GM23338 (cell line): ENCODE measurements at regions not wholly inside any gene's neighbourhood (a gene's known extent, or its start where the extent isn't known, plus 50 kb on each side); places are given as distances from the start of the nearest gene placed in this dataset.

ENCODE experiments used
- CREB1 ChIP-seq: fragments of 250-450 bp; sonication (Bioruptor Pico); IDR thresholded peaks from 2 replicates; pipeline ENCODE4 v1.5.0; 2020; ENCODE audit warnings: low read depth, mild to moderate bottlenecking, moderate library complexity
- EZH2 ChIP-seq: fragments of 200-600 bp; sonication (generic); IDR thresholded peaks from one replicate; pipeline ENCODE4 v1.8.0; 2017; ENCODE audit warnings: antibody characterized with exemption, mild to moderate bottlenecking, low read depth; ENCODE audit not compliant: unreplicated experiment
- EZH2phosphoT487 ChIP-seq: fragments of 200-600 bp; sonication (generic); IDR thresholded peaks from one replicate; pipeline ENCODE4 v1.8.1; 2018; ENCODE audit warnings: antibody characterized with exemption; ENCODE audit not compliant: unreplicated experiment
- NANOG ChIP-seq: IDR thresholded peaks from 2 replicates; pipeline ENCODE4 v1.6.1; 2016; ENCODE audit warnings: antibody characterized with exemption, borderline replicate concordance
- POLR2AphosphoS5 ChIP-seq: IDR thresholded peaks from 2 replicates; pipeline ENCODE4 v1.6.1; 2016; ENCODE audit warnings: antibody characterized with exemption, low read depth
- STAT1 ChIP-seq: IDR thresholded peaks from one replicate; pipeline ENCODE4 v1.6.1; 2016; ENCODE audit warnings: antibody characterized with exemption; ENCODE audit not compliant: unreplicated experiment
- TF ChIP-seq, protein P1 (sequence below), 2 experiments: fragments of 200-600 bp in 1 of 2; sonication (generic) in 1 of 2; conservative IDR thresholded peaks; 2 replicates each; pipeline versions ENCODE4 v1.5.1 to v1.6.1; 2016 to 2017; ENCODE audit warnings: antibody characterized with exemption in 2 of 2, low read depth in 2 of 2, mild to moderate bottlenecking in 2 of 2, moderate library complexity in 1 of 2
- TF ChIP-seq, protein P2 (sequence below): IDR thresholded peaks from one replicate; pipeline ENCODE4 v1.6.1; 2018; ENCODE audit warnings: antibody characterized with exemption; ENCODE audit not compliant: unreplicated experiment

DNA sequence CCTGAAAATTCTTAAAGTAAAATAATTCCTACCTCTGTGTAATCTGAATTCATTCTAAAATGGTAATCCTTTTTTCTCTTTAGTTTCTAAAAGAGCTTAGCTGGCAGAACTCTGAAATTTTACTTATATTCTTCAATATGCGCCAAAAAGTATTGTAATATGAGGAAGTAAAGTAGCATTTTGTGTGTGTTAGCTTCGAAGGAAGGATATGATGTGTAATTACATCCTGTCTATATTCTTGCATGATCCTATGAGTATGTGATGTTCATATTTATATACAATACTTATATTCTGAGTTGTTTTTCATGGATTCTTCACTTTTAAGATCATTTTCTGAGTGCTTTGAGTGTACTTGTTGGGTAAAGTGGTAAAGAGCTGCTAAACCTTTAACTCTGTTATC, 402.9 kb upstream of the PKDCC start:
- TF ChIP-seq, protein P1, sequence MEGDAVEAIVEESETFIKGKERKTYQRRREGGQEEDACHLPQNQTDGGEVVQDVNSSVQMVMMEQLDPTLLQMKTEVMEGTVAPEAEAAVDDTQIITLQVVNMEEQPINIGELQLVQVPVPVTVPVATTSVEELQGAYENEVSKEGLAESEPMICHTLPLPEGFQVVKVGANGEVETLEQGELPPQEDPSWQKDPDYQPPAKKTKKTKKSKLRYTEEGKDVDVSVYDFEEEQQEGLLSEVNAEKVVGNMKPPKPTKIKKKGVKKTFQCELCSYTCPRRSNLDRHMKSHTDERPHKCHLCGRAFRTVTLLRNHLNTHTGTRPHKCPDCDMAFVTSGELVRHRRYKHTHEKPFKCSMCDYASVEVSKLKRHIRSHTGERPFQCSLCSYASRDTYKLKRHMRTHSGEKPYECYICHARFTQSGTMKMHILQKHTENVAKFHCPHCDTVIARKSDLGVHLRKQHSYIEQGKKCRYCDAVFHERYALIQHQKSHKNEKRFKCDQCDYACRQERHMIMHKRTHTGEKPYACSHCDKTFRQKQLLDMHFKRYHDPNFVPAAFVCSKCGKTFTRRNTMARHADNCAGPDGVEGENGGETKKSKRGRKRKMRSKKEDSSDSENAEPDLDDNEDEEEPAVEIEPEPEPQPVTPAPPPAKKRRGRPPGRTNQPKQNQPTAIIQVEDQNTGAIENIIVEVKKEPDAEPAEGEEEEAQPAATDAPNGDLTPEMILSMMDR (conservative IDR thresholded peaks at IDR 0.05; ENCODE audit: low read depth in 2 of 2) = no peak
- TF ChIP-seq, protein P2, sequence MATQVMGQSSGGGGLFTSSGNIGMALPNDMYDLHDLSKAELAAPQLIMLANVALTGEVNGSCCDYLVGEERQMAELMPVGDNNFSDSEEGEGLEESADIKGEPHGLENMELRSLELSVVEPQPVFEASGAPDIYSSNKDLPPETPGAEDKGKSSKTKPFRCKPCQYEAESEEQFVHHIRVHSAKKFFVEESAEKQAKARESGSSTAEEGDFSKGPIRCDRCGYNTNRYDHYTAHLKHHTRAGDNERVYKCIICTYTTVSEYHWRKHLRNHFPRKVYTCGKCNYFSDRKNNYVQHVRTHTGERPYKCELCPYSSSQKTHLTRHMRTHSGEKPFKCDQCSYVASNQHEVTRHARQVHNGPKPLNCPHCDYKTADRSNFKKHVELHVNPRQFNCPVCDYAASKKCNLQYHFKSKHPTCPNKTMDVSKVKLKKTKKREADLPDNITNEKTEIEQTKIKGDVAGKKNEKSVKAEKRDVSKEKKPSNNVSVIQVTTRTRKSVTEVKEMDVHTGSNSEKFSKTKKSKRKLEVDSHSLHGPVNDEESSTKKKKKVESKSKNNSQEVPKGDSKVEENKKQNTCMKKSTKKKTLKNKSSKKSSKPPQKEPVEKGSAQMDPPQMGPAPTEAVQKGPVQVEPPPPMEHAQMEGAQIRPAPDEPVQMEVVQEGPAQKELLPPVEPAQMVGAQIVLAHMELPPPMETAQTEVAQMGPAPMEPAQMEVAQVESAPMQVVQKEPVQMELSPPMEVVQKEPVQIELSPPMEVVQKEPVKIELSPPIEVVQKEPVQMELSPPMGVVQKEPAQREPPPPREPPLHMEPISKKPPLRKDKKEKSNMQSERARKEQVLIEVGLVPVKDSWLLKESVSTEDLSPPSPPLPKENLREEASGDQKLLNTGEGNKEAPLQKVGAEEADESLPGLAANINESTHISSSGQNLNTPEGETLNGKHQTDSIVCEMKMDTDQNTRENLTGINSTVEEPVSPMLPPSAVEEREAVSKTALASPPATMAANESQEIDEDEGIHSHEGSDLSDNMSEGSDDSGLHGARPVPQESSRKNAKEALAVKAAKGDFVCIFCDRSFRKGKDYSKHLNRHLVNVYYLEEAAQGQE = no peak
- no peak for TF ChIP-seq EZH2
- TF ChIP-seq EZH2phosphoT487 = no peak
- no peak for TF ChIP-seq POLR2AphosphoS5
- TF ChIP-seq CREB1 = no peak
- TF ChIP-seq NANOG = no peak
- TF ChIP-seq STAT1 = no peak
